ENCODE measurements at regions not wholly inside any gene's neighbourhood (a gene's known extent, or its start where the extent isn't known, plus 50 kb on each side); places are given as distances from the start of the nearest gene placed in this dataset.

- peaks cover 0 to 6% of the 10 kb centered on the region in 2 donors for H3K27me3 ChIP-seq (ENCODE audit: control insufficient read depth in 1 of 2, insufficient read depth in 2 of 2, low read length in 2 of 2)
Measured at GRCh38 chr22:48441553-48441850, 1386.2 kb downstream of the BRD1 start.

GRCh38 chr22:48440673-48441552 is 1386.8 kb downstream of the BRD1 start:
- Histone ChIP-seq H3K36me3 (ENCODE audit: control insufficient read depth in 2 of 2, insufficient read depth in 2 of 2, low read length in 2 of 2) (no peaks in the 10 kb centered on the region), H3K9me3 (ENCODE audit: control insufficient read depth in 2 of 2, low read length in 2 of 2) (no peaks in the 10 kb centered on the region), H3K27me3 (ENCODE audit: control insufficient read depth in 1 of 2, insufficient read depth in 2 of 2, low read length in 2 of 2) (peaks cover 0 to 6% of the 10 kb centered on the region in 2 donors), H3K27ac (ENCODE audit: low read length) (no peak overlapping the region), H3K9ac (ENCODE audit: low read length in 2 of 2) (no peak overlapping the region), H3K4me3 (ENCODE audit: low read length in 2 of 2) (no peak overlapping the region), H3K4me1 (ENCODE audit: control insufficient read depth, insufficient read depth, low read length) (no peaks in the 10 kb centered on the region)

More at GRCh38 chr22:48441553-48441850, 1386.2 kb downstream of the BRD1 start:
- H3K36me3 ChIP-seq (ENCODE audit: control insufficient read depth in 2 of 2, insufficient read depth in 2 of 2, low read length in 2 of 2), result no peaks in the 10 kb centered on the region
- no peak overlapping the region for H3K9ac ChIP-seq (ENCODE audit: low read length in 2 of 2)
- H3K4me3 ChIP-seq (ENCODE audit: low read length in 2 of 2), result no peak overlapping the region
- H3K27ac ChIP-seq (ENCODE audit: low read length), result no peak overlapping the region
- H3K9me3 ChIP-seq (ENCODE audit: control insufficient read depth in 2 of 2, low read length in 2 of 2), result no peaks in the 10 kb centered on the region
- H3K4me1 ChIP-seq (ENCODE audit: control insufficient read depth, insufficient read depth, low read length), result no peaks in the 10 kb centered on the region

GRCh38 chr22:48440176-48440575 is 1387.5 kb downstream of the BRD1 start:
- no peak overlapping the region for H3K4me3 ChIP-seq (ENCODE audit: low read length in 2 of 2)
- H3K27ac ChIP-seq (ENCODE audit: low read length), result no peak overlapping the region
- H3K36me3 ChIP-seq (ENCODE audit: control insufficient read depth in 2 of 2, insufficient read depth in 2 of 2, low read length in 2 of 2), result no peaks in the 10 kb centered on the region
- H3K27me3 ChIP-seq (ENCODE audit: control insufficient read depth in 1 of 2, insufficient read depth in 2 of 2, low read length in 2 of 2), result peaks cover 0 to 6% of the 10 kb centered on the region in 2 donors
- no peaks in the 10 kb centered on the region for H3K9me3 ChIP-seq (ENCODE audit: control insufficient read depth in 2 of 2, low read length in 2 of 2)
- no peak overlapping the region for H3K9ac ChIP-seq (ENCODE audit: low read length in 2 of 2)
- no peaks in the 10 kb centered on the region for H3K4me1 ChIP-seq (ENCODE audit: control insufficient read depth, insufficient read depth, low read length)

DNA sequence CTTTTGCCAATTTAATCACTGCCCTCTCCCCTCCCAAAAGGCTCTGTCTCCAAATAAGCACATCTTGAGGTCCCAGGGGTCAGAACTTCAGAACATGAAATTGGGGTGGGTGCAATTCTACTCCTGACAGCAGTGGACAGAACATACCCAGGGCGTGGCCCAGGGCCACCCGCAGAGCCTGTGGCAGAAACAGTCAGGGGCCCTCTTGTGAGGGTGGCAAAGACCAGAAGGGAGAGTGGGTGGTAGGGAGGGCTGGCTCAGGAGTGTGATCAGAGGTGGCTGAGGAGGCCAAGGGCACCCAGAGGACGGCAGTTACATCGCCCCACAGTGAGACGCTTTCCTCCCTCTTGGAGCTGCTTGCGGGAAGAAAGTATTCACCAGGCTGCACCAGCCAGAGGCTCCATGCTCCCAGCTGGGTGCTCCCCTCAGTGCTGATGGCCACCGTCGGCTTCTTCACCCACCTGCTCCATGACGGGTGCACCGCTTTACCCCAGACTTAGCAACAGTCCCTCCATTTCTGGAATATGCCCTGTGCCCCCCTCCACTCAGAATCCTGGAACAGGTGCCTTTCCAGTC is 1388.0 kb downstream of the BRD1 start:
- Histone ChIP-seq H3K36me3 (ENCODE audit: control insufficient read depth in 2 of 2, insufficient read depth in 2 of 2, low read length in 2 of 2) (no peaks in the 10 kb centered on the region), H3K9ac (ENCODE audit: low read length in 2 of 2) (no peak overlapping the region), H3K4me3 (ENCODE audit: low read length in 2 of 2) (no peak overlapping the region), H3K9me3 (ENCODE audit: control insufficient read depth in 2 of 2, low read length in 2 of 2) (no peaks in the 10 kb centered on the region), H3K27ac (ENCODE audit: low read length) (no peak overlapping the region), H3K27me3 (ENCODE audit: control insufficient read depth in 1 of 2, insufficient read depth in 2 of 2, low read length in 2 of 2) (peaks cover 0 to 6% of the 10 kb centered on the region in 2 donors), H3K4me1 (ENCODE audit: control insufficient read depth, insufficient read depth, low read length) (no peaks in the 10 kb centered on the region)

DNA sequence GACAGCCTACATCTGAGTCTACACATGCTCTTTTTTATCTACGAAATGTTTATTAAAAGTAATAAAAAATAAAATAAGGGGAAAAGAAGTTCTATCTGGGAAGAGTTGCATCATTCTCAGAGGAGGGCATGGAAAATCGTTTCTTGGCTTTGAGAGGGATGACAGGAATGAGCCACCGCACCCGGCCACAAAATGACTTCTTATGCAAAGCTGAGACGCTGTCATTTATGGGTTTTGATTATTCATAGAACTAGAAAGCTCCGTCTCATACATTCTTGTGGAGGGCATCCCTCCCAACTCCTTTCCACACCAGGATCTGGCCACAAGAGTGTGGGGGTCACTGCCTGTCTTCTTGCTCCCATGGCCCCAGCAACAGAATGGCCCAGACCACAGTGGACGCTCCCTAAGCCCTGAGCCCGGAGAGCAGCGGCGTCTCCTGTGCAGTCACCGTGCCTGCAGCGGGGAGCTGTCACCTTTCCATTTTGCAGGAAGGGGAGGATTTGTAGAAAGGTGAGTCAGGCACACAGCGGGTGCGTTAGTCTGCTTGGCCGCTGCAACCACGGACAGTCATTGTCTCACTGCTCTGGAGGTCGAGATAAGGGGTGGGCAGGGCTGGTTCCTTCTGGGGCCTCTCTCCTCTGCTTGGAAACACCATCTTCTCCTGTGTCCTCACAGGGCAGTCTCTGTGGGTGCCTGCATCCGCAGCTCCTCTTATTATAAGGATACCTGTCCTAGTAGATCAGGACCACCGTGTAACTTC is 1388.7 kb downstream of the BRD1 start:
- H3K9me3 ChIP-seq (ENCODE audit: control insufficient read depth in 2 of 2, low read length in 2 of 2), result no peaks in the 10 kb centered on the region
- no peak overlapping the region for H3K4me3 ChIP-seq (ENCODE audit: low read length in 2 of 2)
- no peaks in the 10 kb centered on the region for H3K4me1 ChIP-seq (ENCODE audit: control insufficient read depth, insufficient read depth, low read length)
- H3K36me3 ChIP-seq (ENCODE audit: control insufficient read depth in 2 of 2, insufficient read depth in 2 of 2, low read length in 2 of 2), result no peaks in the 10 kb centered on the region
- peaks cover 0 to 6% of the 10 kb centered on the region in 2 donors for H3K27me3 ChIP-seq (ENCODE audit: control insufficient read depth in 1 of 2, insufficient read depth in 2 of 2, low read length in 2 of 2)
- H3K9ac ChIP-seq (ENCODE audit: low read length in 2 of 2), result no peak overlapping the region
- H3K27ac ChIP-seq (ENCODE audit: low read length), result no peak overlapping the region

GRCh38 chr22:48438096-48438495 is 1389.6 kb downstream of the BRD1 start:
- Histone ChIP-seq H3K4me1 (ENCODE audit: control insufficient read depth, insufficient read depth, low read length) (no peaks in the 10 kb centered on the region), H3K27me3 (ENCODE audit: control insufficient read depth in 1 of 2, insufficient read depth in 2 of 2, low read length in 2 of 2) (peaks cover 0 to 6% of the 10 kb centered on the region in 2 donors), H3K27ac (ENCODE audit: low read length) (no peak overlapping the region), H3K4me3 (ENCODE audit: low read length in 2 of 2) (no peak overlapping the region), H3K36me3 (ENCODE audit: control insufficient read depth in 2 of 2, insufficient read depth in 2 of 2, low read length in 2 of 2) (no peaks in the 10 kb centered on the region), H3K9me3 (ENCODE audit: control insufficient read depth in 2 of 2, low read length in 2 of 2) (no peaks in the 10 kb centered on the region), H3K9ac (ENCODE audit: low read length in 2 of 2) (no peak overlapping the region)

DNA sequence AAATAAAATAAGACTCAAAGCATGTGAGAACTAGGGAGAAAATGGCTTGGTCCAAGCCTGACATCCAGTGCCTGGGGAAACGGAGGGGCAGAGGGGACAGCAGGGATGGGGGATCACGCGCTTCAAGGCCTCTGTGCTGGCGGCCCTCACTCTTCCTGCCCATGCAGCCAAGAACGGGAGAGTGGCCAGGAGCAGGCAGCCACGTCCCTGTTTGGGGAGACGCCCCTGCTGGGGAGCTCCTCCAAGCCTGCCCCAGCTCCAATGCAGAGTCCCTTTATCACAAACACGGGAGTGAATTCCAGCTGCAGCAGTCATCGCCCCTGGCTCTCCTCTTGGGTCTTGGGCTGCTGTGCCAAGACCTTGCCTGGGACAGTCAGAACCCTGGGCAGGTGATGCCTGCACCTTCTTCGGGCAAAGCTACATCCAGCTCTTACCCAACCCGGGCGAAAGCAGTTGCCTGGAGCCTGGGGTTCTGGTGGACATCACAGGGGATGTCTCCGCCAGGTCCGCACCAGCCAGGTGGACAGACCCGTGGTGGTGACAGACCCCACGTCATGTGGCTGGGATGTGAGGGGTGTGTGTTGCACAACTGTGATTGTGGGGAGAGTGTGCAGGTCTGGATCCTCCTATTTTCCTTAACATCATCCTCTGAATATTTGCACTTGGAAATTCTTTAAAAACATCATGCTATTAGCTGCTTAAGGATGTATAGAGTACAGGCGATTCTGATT is 1391.3 kb downstream of the BRD1 start:
- Histone ChIP-seq H3K4me3 (ENCODE audit: low read length in 2 of 2) (no peak overlapping the region), H3K4me1 (ENCODE audit: control insufficient read depth, insufficient read depth, low read length) (no peaks in the 10 kb centered on the region), H3K36me3 (ENCODE audit: control insufficient read depth in 2 of 2, insufficient read depth in 2 of 2, low read length in 2 of 2) (no peaks in the 10 kb centered on the region), H3K9me3 (ENCODE audit: control insufficient read depth in 2 of 2, low read length in 2 of 2) (no peaks in the 10 kb centered on the region), H3K9ac (ENCODE audit: low read length in 2 of 2) (no peak overlapping the region), H3K27ac (ENCODE audit: low read length) (no peak overlapping the region), H3K27me3 (ENCODE audit: control insufficient read depth in 1 of 2, insufficient read depth in 2 of 2, low read length in 2 of 2) (peaks cover 4 to 6% of the 10 kb centered on the region in 2 donors)

DNA sequence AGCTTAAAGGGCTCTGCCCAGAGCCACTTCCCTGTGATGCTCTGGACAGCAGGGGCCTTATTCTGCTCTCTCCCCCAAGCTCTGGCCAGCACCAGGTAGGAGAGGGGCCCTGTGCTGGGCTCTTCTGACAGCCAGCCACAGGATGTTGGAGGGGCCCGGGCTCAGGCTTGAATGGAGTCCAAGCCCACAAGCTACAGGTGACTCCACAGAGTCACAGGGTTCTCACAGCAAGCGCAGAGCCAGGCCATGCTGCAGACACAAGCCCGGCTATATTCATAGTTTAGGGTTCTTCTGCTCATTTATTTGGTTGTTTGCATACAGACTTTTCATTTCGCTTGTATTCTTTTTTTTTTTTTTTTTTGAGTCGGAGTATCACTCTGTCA is 1392.8 kb downstream of the BRD1 start:
- Histone ChIP-seq H3K36me3 (ENCODE audit: control insufficient read depth in 2 of 2, insufficient read depth in 2 of 2, low read length in 2 of 2) (no peaks in the 10 kb centered on the region), H3K27me3 (ENCODE audit: control insufficient read depth in 1 of 2, insufficient read depth in 2 of 2, low read length in 2 of 2) (peaks cover 6 to 8% of the 10 kb centered on the region in 2 donors), H3K27ac (ENCODE audit: low read length) (no peak overlapping the region), H3K9me3 (ENCODE audit: control insufficient read depth in 2 of 2, low read length in 2 of 2) (no peaks in the 10 kb centered on the region), H3K4me3 (ENCODE audit: low read length in 2 of 2) (no peak overlapping the region), H3K9ac (ENCODE audit: low read length in 2 of 2) (no peak overlapping the region), H3K4me1 (ENCODE audit: control insufficient read depth, insufficient read depth, low read length) (no peaks in the 10 kb centered on the region)

- Histone ChIP-seq H3K9ac (ENCODE audit: low read length in 2 of 2) (no peak overlapping the region), H3K4me1 (ENCODE audit: control insufficient read depth, insufficient read depth, low read length) (no peaks in the 10 kb centered on the region), H3K36me3 (ENCODE audit: control insufficient read depth in 2 of 2, insufficient read depth in 2 of 2, low read length in 2 of 2) (no peaks in the 10 kb centered on the region), H3K27me3 (ENCODE audit: control insufficient read depth in 1 of 2, insufficient read depth in 2 of 2, low read length in 2 of 2) (peaks cover 6 to 8% of the 10 kb centered on the region in 2 donors), H3K9me3 (ENCODE audit: control insufficient read depth in 2 of 2, low read length in 2 of 2) (no peaks in the 10 kb centered on the region), H3K4me3 (ENCODE audit: low read length in 2 of 2) (no peak overlapping the region), H3K27ac (ENCODE audit: low read length) (no peak overlapping the region)
Measured at GRCh38 chr22:48434156-48434867, 1393.4 kb downstream of the BRD1 start.

DNA sequence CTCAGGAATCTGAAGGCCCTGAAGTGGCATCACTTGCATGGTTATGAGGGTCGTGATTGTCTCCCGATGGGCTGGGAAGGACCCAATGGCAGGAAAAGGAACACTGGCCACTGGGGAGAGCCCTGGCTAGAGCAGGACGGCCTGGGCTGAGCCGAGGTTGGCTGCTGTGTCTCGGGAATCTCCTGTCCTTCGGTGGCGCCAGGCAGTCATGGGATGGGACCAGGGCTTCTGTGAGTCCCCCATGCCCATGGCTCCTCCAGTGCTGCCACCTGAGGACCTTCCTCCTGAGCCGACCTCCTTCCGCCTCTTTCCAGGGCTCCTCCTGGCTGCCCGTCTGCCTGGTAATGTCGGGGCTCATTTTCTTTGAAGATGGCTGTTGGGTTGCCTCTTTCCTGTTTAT is 1394.0 kb downstream of the BRD1 start:
- peaks cover 6 to 8% of the 10 kb centered on the region in 2 donors for H3K27me3 ChIP-seq (ENCODE audit: control insufficient read depth in 1 of 2, insufficient read depth in 2 of 2, low read length in 2 of 2)
- no peak overlapping the region for H3K27ac ChIP-seq (ENCODE audit: low read length)
- no peak overlapping the region for H3K4me3 ChIP-seq (ENCODE audit: low read length in 2 of 2)
- H3K9me3 ChIP-seq (ENCODE audit: control insufficient read depth in 2 of 2, low read length in 2 of 2), result no peaks in the 10 kb centered on the region
- no peak overlapping the region for H3K9ac ChIP-seq (ENCODE audit: low read length in 2 of 2)
- no peaks in the 10 kb centered on the region for H3K36me3 ChIP-seq (ENCODE audit: control insufficient read depth in 2 of 2, insufficient read depth in 2 of 2, low read length in 2 of 2)
- no peaks in the 10 kb centered on the region for H3K4me1 ChIP-seq (ENCODE audit: control insufficient read depth, insufficient read depth, low read length)

Data from stomach smooth muscle (tissue), 2 donors.